HG03139 (cell line): ENCODE measurements at regions not wholly inside any gene's neighbourhood (a gene's known extent, or its start where the extent isn't known, plus 50 kb on each side); places are given as distances from the start of the nearest gene placed in this dataset.

Experiments used
- ATAC-seq: cut with Tn5 transposase; IDR thresholded peaks from one replicate; pipeline ENCODE4 v1.9.1; 2021; ENCODE audit not compliant: unreplicated experiment

DNA sequence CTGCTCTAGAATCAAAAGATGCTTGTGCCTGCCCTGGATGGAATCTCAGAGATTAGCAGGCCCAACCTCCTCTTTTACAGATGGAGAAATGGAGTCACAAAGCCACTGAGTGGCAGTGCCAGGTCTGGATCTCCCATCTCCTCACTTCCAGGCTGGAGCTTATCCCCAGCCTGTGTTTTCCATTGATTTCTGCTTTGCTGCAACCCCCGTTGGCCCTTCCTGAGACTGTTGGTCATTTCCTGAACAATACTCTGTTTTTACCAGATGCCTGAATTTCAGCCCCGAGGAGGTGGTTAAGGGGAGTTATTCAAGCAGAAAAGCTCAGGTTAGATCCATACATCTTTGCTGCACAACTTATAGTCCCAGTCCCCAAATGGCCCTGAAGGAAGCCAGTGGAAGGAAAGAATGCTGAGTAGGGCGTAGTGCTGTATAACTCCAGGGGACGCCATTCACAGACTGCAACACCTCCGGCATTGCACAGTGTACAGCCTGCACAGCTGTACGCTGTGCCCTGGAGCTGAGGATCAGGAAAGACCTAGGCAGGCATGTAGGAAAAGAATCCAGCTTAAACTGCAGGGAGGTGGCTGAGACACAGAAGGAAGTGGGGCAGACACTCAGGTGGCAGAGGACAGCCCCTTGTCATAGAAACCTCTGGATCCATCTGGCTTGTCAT, 77.5 kb downstream of the RPLP1 start:
- no peak for ATAC-seq

DNA sequence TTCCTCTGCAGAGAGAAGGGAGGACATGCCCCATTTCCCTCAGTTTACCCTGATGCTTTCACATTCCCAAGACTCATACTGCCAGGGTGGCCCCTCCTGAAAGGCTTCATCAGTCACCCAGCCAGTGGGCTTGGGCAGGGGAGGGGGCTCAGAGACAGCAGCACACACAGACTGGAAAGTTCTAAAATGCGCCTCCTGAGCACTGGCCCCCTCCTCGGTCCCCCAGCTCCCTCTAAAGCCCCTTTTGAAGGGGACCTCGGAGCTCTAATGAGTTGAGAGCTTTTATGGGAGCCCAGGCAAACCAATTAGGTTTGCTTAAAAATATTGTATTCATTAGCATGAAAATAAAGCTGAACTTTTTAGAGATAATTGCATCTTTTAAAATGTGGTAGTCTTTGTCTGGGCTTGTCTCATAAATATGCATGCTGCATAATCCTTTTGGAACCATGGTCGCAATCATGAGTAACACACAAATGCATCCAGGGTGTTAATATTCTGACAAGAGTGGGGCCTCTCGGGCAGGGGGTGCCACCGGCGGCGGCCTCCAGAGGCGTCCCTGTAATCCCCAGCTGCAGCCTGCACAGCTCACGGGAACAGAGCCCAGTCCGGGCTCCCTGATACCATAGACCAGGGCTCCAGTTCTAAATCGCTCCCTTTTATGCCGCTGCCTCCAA, 78.5 kb downstream of the RPLP1 start:
- no peak for ATAC-seq

DNA sequence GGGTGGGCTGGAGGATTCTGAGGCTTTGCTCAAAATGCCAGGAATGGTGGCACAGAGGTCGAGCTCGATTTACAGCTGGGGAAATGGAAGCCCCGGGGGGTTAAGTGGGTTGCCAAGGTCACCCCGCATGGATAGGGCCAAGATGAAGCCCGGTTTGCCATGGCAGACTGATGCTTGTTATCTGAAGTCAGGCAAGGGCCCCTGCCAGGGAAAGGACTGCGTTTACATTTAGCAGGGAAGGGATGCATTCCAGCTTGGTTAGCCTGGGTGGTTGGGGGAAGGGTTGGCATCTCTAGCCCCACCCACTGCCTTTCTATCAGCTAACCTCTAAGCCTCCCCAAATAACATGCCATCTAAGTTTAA, 79.0 kb downstream of the RPLP1 start:
- no peak for ATAC-seq

DNA sequence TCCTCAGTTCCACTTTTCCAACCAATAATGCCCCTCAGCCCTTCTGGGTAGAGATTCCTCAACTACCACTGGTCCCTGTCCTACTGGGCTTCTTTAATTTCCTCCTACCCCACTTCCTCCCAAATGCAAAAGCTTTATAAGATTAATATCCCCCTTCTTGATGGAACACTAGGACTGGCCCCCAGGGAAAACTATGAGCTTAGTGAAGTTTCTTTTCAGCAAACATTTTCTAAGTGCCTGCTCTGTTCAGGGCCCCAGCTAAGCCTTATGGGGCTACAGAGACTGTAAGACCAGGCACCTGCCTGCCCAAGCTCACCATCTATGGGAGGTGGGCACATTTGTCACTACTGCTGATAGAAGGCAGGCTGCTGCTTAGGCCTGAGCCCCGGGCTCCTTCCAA, 79.4 kb downstream of the RPLP1 start:
- ATAC-seq, result no peak

DNA sequence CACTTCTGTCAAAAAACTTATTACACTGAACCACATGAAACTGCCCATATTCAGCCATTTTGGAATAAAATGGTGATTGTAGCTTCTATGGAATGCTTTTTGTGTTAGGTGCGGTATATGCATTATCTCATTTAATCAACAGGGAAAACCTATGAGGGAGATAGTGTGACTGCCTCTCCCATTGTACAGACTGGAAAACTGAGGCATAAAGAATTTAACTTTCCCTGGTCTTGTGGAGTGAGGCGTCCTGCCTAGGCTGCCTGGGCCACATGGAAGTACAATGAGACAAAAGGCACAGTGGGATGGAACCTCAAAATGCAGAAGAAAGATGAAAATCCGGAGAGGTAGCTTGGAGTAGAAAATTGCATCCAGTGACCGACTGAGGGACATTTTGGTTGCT, 80.2 kb downstream of the RPLP1 start:
- no peak for ATAC-seq

DNA sequence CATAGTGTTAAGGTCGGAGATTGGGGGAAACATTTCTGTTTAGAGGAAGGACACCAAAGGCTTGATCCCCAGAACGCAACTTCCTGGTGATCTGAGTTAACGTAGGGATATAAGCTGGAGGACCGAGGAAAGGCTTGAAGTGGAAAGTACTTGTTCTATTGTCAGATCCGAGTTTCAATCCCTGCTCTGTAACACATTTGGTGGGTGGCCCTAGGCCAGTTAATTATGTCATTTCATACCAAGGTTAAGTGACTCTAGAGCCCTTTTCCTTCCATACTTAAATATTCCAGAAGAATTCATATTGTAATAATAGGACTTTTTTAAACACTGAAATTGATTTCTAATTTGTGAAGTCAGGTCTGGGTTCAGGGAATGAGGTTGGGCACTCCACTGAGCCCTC, 80.9 kb downstream of the RPLP1 start:
- no peak for ATAC-seq

DNA sequence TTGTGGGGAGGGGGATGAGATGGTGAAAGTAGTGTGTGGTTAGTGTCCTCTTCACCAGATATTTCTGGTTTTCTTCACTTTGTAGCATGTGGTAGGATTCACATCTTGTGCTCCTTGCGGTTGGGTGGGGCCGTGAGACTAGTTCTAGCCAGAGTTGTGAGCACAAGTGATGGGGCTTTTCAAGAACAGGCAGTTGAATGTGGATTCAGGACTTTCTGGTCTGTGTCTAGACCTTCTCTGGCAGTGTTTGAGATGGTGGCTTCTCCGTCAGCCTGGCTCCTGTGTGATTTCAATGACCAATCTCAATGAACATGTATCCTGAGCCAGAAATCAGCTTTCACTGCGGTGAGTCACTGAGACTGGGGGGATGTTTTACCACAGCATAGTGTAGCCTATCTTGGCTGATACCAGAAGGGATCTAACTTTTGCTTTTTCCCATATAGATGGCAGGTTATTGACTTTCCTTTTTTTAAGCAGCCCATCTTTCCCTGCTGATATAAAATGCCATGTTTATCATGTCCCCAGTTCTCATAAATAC, 82.6 kb downstream of the RPLP1 start:
- ATAC-seq, result no peak

DNA sequence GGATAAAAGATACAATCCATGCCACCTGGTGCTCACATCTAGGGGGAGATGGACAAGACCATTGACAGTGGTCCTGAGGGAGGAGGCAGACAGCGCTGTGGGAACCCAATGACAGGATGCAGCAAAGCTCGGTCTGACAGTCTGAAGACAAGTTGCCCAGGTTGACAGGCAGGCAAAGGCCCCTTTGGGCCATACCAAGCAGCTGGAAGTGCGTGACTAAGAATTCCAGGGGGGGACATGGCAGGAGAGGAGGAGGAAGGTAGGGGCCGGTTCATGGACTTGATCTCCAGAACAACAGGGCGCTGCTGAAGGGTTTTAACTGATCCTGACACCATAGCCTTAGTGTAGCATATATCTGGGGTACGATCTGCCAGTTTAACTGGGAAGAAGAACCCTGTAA, 83.4 kb downstream of the RPLP1 start:
- ATAC-seq, result no peak

DNA sequence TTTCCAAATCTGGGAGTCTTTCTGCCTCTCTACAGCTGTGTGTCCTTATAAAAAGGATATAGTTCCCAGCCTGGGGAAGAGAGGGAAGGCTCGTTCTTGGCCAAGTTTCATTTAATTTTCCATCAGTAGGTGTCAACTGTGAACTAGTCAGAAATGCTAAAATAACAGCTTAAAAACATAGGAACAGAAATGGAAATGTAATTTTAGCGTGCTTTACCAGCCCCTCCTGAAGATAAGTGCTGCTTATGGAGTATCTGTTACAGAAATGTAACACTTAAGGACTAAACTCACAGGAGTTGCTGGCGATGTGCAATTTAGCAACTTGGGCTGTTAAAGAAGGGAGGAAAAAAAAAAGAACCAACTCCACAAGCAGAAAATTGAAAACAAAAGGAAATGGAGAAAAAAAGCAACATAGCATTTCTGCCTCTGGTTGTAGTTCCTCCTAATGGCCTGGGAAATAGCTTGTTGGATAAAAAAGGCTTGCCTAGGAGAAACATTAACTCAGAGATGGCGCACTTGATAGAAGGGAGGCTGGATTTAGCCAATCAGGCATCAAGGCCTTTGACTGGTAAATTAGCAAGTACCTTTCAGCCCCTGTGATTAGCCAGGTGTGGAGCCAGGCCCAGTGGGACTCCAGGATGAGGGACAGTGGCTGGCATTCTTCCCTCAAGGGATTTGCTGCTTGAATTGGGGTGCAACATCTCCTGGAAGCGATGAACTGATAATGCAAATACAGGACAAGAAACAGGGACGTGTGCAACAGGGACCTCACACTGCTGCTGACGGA, 84.3 kb downstream of the RPLP1 start:
- ATAC-seq, result no peak

DNA sequence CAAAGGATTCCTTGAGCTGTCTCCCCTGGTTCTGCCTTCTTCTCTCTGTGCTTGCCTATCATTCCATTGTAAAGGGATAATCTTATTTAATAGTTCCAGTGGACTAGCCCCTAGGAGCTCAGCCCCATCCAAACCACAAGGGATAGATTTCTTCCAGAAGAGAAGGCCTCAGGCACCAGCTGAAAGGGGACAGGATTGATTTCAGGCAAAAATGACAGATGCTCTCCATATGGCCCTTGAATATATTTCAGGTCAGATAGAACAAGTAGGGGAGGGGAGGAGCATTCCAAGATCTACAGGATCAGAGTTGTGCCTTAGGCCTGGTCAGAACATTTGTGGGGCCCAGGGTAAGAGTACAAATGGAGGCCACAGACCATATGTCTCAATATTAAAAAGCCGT, 85.3 kb downstream of the RPLP1 start:
- ATAC-seq, result no peak

DNA sequence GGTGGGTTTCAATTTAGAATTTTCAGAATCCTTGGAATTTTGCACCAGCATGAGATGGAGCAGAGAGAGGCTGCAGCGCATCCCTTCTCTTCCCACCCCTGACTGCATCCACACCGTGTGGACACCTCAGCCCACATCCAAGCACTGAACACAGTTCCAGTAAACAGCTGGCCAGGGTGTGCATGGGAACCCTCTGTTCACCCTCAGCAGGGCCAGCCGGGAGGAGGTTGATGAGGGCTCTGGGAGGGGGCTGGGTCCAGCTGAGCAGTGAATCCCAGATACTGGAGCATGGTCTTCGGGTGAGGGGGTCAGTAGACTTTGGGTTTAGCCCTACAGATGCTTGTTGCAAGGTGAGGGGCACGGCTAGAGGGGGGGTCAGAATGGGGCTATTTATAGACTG, 85.8 kb downstream of the RPLP1 start:
- no peak for ATAC-seq

DNA sequence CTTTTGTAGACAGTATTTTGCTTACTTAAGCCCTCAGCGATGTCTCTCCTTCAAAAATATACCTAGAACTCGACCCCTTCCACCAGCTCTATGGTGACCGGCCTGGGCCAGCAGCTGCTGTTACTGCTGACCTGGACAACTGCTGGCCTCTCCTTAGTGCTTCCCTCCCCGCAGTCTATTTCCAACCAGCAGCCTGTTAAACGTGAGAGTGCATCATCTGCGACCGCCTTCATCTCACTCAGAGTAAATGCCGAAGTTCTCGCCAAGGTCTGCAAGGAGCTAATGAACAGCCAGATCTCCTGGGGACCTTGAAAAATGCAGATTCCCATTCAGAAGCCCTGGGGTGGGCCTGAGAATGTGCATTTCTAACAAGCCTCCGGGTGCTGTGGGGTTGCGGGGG, 86.7 kb downstream of the RPLP1 start:
- ATAC-seq, result no peak

DNA sequence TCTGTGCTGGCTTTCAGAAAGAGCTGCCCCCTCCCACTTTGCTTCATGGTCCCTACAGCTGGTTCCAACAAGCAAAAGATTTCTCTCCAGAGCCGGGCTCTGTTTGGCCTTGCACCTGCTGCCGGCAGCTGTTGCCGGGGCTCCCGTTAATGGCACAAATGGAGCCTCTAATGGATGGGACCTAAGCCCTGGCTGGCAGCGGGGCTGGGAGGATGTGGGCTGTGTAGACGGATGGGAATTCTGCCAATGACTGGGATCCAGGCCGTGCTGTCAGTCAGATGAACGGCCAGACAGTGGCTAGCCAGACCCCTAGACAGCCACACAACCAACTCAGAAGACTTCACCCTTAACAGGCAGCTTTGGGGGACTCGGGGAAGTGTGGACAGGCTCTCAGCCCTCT, 88.0 kb downstream of the RPLP1 start:
- ATAC-seq, result no peak

DNA sequence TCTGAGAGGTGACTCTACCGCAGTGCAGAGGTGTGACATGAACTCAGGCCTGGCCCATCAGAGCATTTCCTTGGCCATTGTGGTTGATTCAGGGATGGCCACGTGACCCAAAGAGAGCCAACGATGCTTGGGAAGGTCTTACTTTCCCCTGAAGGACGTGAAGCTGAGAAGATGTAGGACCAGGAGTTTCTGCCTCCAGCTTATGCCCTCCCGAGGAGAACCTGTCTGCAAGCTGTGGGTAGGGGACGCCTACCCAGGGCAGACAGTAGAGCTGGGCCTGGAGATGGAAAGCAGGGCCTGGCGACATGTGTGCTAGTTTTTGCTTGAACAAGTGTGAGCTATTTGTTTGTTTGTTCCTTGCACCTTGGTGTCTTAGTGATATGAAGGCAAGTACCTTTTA, 89.4 kb downstream of the RPLP1 start:
- no peak for ATAC-seq

DNA sequence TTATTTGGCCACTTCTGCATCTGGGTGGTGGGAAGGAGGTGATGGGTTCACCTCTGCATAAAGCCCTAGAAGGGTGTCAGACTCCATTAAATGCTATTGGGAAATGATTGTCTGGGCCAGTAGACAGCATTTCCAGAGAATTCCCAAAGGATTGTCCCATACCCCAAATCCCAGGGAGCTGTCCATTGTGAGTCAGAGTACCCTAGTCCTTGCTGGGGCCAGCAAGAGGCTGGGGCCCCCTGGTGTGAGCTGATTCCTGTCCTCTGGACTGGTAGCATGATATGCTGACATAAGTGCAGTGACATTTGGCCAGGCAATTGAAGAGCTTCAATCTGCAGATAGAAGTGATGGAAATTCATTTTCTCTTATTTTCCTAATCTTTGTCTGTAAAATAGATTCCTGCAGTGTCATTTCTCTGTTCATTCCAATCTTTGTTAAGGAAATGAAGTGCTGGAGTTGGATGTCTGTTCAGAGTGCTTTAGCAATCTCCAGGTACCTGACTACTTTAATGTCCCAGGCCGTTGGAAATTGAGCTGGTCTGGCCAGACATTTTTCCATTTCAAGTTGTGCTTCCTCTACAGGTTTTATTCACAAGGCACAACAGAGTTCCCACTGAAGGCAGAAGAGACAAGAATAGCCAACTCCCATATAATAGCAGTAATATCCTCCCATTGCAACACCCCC, 91.2 kb downstream of the RPLP1 start:
- ATAC-seq, result no peak

DNA sequence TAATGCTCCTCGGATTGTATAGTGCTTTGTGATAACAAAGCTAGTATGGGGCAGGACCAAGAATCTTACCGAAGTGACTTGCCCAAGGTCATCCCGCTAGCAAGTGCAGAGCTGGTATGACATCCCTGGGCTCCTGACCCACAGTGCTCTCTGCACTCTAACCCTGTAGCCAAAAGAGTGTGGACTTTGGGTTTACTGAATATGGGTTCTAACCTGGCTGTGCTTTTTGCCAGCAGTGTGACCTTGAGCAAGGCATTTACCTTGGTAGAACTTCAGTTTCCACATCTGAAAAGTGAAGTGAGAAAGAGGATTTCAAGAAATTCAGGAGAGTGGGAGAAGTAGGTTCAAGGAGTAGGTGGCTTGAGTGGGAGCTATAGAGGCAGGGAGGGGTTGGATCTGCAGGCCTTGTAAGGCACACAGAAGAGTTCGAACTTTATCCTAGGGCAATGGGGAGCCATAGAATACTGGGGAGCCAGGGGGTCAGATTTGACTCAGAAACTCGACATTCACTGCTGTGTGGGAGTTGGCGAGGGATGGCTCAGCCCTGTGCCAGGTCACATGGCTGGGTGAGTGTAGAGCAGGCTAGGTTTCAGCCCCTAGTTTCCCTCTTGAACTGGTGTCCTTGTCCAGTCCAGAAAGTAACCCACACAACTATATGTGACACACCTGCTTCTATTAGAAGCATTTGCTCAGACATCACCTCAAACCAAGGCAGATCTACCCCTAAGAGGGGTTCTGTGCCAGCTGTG, 91.9 kb downstream of the RPLP1 start:
- ATAC-seq, result no peak

DNA sequence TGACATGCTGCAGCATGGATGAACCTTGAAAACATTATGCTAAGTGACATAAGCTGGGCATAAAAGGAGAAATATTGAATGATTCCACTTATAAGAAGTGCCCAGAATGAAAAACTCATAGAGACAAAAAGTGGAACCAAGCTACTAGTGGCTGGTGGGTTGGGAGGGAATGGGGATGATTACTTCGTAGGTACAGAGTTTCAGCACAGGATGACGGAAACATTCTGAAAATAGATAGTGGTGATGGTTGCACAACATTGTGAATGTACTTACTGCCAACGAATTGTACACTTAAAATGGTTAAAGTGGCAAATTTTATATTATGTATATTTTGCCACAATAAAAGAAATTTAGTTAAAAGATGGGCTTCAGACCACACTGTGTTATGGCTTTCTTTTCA, 93.6 kb downstream of the RPLP1 start:
- ATAC-seq, result no peak

DNA sequence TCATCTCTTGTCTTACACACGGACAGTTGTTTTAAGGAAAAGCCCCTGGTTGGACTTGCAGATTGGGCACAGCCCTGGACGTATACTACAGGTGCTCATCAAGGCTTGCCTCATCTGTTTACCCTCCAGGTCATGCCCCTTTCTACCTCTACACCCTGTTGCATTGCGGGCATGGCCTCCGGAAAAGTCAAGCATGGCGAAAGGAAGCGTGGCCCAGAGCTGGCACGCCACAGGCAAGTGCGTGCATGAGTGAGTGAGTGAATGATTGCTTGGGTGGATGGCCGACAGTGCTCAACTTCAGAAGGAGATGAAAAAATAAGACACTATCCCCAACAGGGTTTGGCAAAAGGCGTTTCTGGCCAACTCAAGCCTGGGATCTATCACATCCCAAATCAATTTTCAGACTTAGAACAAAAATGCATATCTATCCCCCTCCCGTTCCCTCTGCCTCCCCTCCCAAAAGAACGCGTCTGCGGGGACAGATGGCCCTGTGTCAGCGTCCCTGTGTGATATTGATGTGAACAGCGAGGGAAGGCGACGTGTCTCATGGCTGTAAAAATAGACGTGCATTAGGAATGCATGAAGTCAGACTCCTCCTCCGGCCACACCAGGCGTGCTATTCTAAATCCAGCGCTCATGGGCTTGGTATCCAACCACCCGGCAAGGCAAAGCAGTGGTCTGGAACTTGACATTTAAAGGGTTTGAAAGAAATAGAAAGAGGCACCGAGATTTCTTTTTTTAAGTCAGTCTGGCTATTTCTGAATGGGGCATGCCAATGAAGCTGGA, 96.0 kb downstream of the RPLP1 start:
- no peak for ATAC-seq

DNA sequence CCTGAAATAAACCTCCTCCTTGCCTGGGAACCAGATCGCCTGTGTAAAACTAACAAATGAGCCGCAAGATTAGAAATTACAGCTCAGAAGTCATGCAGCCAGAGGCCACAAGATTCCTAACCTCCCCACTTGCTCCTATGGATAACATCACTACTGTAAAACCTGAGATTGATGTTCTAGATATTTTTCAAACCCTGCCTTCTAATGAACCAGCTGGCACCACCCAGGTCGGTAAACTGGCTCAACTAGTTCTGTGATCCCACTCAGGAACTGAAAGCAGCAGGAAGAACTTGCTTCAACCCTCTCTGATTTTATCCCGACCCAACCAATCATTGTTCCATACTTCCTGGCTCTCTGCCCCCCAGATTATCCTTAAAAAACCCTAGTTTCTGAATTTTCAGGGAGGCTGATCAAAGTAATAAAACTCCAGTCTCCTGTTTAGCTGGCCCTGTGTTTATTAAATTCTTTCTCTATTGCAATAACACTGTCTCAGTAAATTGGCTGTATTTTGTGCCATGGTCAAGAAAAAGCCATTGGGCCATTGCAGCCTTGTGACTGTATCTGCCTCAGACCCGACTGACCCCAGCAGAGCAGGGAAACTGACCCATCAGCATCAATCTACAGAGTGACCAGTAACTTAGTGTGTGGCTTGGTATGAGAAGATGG, 98.9 kb downstream of the RPLP1 start:
- ATAC-seq, result no peak
